ENCODE measurements at regions not wholly inside any gene's neighbourhood (a gene's known extent, or its start where the extent isn't known, plus 50 kb on each side); places are given as distances from the start of the nearest gene placed in this dataset.

GRCh38 chr3:124491875-124492274 lies 238.4 kb upstream of the UMPS start:
- Mint-ChIP-seq H3K4me3 (ENCODE audit: low read depth) (no peak overlapping the region), H3K27me3 (ENCODE audit: low read depth) (peaks cover 14% of the 10 kb centered on the region), H3K4me1 (ENCODE audit: low read depth) (peaks cover 6% of the 10 kb centered on the region), H3K9me3 (no peaks in the 10 kb centered on the region), H3K36me3 (ENCODE audit: low read depth) (no peaks in the 10 kb centered on the region), H3K27ac (no peak overlapping the region)
- no peak for DNase-seq (ENCODE audit: low spot score)
- intact Hi-C loops (cut with micrococcal nuclease): loop anchor here (5.0 kb wide), 1 partner anchor 60 kb away; no protein-coding TSS in a partner anchor

- intact Hi-C loops (cut with micrococcal nuclease): loop anchor here (5.0 kb wide), 1 partner anchor 59 kb away; no protein-coding TSS in a partner anchor
- no peak for DNase-seq (ENCODE audit: low spot score)
- Mint-ChIP-seq H3K9me3 (no peaks in the 10 kb centered on the region), H3K27me3 (ENCODE audit: low read depth) (peaks cover 14% of the 10 kb centered on the region), H3K4me1 (ENCODE audit: low read depth) (peaks cover 6% of the 10 kb centered on the region), H3K4me3 (ENCODE audit: low read depth) (no peak overlapping the region), H3K36me3 (ENCODE audit: low read depth) (no peaks in the 10 kb centered on the region), H3K27ac (no peak overlapping the region)
These were observed 237.4 kb upstream of the UMPS start for GRCh38 chr3:124492824-124493223.

- H3K4me3 Mint-ChIP-seq (ENCODE audit: low read depth): no peak overlapping the region
- no peaks in the 10 kb centered on the region for H3K9me3 Mint-ChIP-seq
- peaks cover 3% of the 10 kb centered on the region for H3K4me1 Mint-ChIP-seq (ENCODE audit: low read depth)
- no peaks in the 10 kb centered on the region for H3K36me3 Mint-ChIP-seq (ENCODE audit: low read depth)
- intact Hi-C loops (cut with micrococcal nuclease): no loop called here
- H3K27me3 Mint-ChIP-seq (ENCODE audit: low read depth): peaks cover 13% of the 10 kb centered on the region
- H3K27ac Mint-ChIP-seq: no peak overlapping the region
- no peak for DNase-seq (ENCODE audit: low spot score)
These were observed 234.2 kb upstream of the UMPS start for GRCh38 chr3:124496061-124496460.

GRCh38 chr3:124497487-124497886 lies 232.8 kb upstream of the UMPS start:
- no peak overlapping the region for H3K27ac Mint-ChIP-seq
- H3K27me3 Mint-ChIP-seq (ENCODE audit: low read depth): peaks cover 16% of the 10 kb centered on the region
- H3K4me3 Mint-ChIP-seq (ENCODE audit: low read depth): no peak overlapping the region
- H3K4me1 Mint-ChIP-seq (ENCODE audit: low read depth): no peaks in the 10 kb centered on the region
- intact Hi-C loops (cut with micrococcal nuclease): no loop called here
- H3K9me3 Mint-ChIP-seq: no peaks in the 10 kb centered on the region
- H3K36me3 Mint-ChIP-seq (ENCODE audit: low read depth): no peaks in the 10 kb centered on the region
- DNase-seq (ENCODE audit: low spot score): no peak

GRCh38 chr3:124498891-124499290 lies 231.4 kb upstream of the UMPS start:
- Mint-ChIP-seq H3K4me1 (ENCODE audit: low read depth) (no peaks in the 10 kb centered on the region), H3K36me3 (ENCODE audit: low read depth) (no peaks in the 10 kb centered on the region), H3K9me3 (no peaks in the 10 kb centered on the region), H3K27me3 (ENCODE audit: low read depth) (peaks cover 17% of the 10 kb centered on the region), H3K4me3 (ENCODE audit: low read depth) (no peak overlapping the region), H3K27ac (no peak overlapping the region)
- intact Hi-C loops (cut with micrococcal nuclease): no loop called here
- DNase-seq (ENCODE audit: low spot score): no peak

GRCh38 chr3:124504332-124505059 lies 225.8 kb upstream of the UMPS start:
- H3K27me3 Mint-ChIP-seq (ENCODE audit: low read depth): peaks cover 32% of the 10 kb centered on the region
- DNase-seq (ENCODE audit: low spot score): no peak
- no peaks in the 10 kb centered on the region for H3K4me1 Mint-ChIP-seq (ENCODE audit: low read depth)
- intact Hi-C loops (cut with micrococcal nuclease): no loop called here
- H3K4me3 Mint-ChIP-seq (ENCODE audit: low read depth): no peak overlapping the region
- no peaks in the 10 kb centered on the region for H3K36me3 Mint-ChIP-seq (ENCODE audit: low read depth)
- no peaks in the 10 kb centered on the region for H3K9me3 Mint-ChIP-seq
- H3K27ac Mint-ChIP-seq: no peak overlapping the region

- H3K9me3 Mint-ChIP-seq: no peaks in the 10 kb centered on the region
- H3K4me3 Mint-ChIP-seq (ENCODE audit: low read depth): no peak overlapping the region
- no peaks in the 10 kb centered on the region for H3K4me1 Mint-ChIP-seq (ENCODE audit: low read depth)
- no peak for DNase-seq (ENCODE audit: low spot score)
- no peak overlapping the region for H3K27ac Mint-ChIP-seq
- intact Hi-C loops (cut with micrococcal nuclease): no loop called here
- no peaks in the 10 kb centered on the region for H3K36me3 Mint-ChIP-seq (ENCODE audit: low read depth)
- peaks cover 21% of the 10 kb centered on the region for H3K27me3 Mint-ChIP-seq (ENCODE audit: low read depth)
These were observed 220.4 kb upstream of the UMPS start for GRCh38 chr3:124509884-124510283.

- no peaks in the 10 kb centered on the region for H3K9me3 Mint-ChIP-seq
- intact Hi-C loops (cut with micrococcal nuclease): no loop called here
- H3K36me3 Mint-ChIP-seq (ENCODE audit: low read depth): no peaks in the 10 kb centered on the region
- no peaks in the 10 kb centered on the region for H3K4me1 Mint-ChIP-seq (ENCODE audit: low read depth)
- peaks cover 21% of the 10 kb centered on the region for H3K27me3 Mint-ChIP-seq (ENCODE audit: low read depth)
- no peak overlapping the region for H3K27ac Mint-ChIP-seq
- H3K4me3 Mint-ChIP-seq (ENCODE audit: low read depth): no peak overlapping the region
- no peak for DNase-seq (ENCODE audit: low spot score)
These were observed 220.0 kb upstream of the UMPS start for GRCh38 chr3:124510290-124510689.

- Mint-ChIP-seq H3K27ac (no peak overlapping the region), H3K4me1 (ENCODE audit: low read depth) (no peaks in the 10 kb centered on the region), H3K4me3 (ENCODE audit: low read depth) (no peak overlapping the region), H3K9me3 (no peaks in the 10 kb centered on the region), H3K27me3 (ENCODE audit: low read depth) (peaks cover 17% of the 10 kb centered on the region), H3K36me3 (ENCODE audit: low read depth) (no peaks in the 10 kb centered on the region)
- intact Hi-C loops (cut with micrococcal nuclease): no loop called here
- DNase-seq (ENCODE audit: low spot score): no peak
These were observed 217.2 kb upstream of the UMPS start for GRCh38 chr3:124512881-124513609.

- no peak for DNase-seq (ENCODE audit: low spot score)
- Mint-ChIP-seq H3K36me3 (ENCODE audit: low read depth) (no peaks in the 10 kb centered on the region), H3K27ac (no peak overlapping the region), H3K9me3 (no peaks in the 10 kb centered on the region), H3K4me3 (ENCODE audit: low read depth) (no peak overlapping the region), H3K27me3 (ENCODE audit: low read depth) (peaks cover 17% of the 10 kb centered on the region), H3K4me1 (ENCODE audit: low read depth) (no peaks in the 10 kb centered on the region)
- intact Hi-C loops (cut with micrococcal nuclease): no loop called here
These were observed 216.6 kb upstream of the UMPS start for GRCh38 chr3:124513610-124513997.

- Mint-ChIP-seq H3K4me3 (ENCODE audit: low read depth) (no peak overlapping the region), H3K4me1 (ENCODE audit: low read depth) (no peaks in the 10 kb centered on the region), H3K9me3 (no peaks in the 10 kb centered on the region), H3K27ac (no peak overlapping the region), H3K36me3 (ENCODE audit: low read depth) (no peaks in the 10 kb centered on the region), H3K27me3 (ENCODE audit: low read depth) (peaks cover 13% of the 10 kb centered on the region)
- intact Hi-C loops (cut with micrococcal nuclease): no loop called here
- DNase-seq (ENCODE audit: low spot score): no peak
These were observed 215.6 kb upstream of the UMPS start for GRCh38 chr3:124514683-124515082.

- Mint-ChIP-seq H3K27me3 (ENCODE audit: low read depth) (peaks cover 6% of the 10 kb centered on the region), H3K27ac (no peak overlapping the region), H3K36me3 (ENCODE audit: low read depth) (no peaks in the 10 kb centered on the region), H3K4me3 (ENCODE audit: low read depth) (no peak overlapping the region), H3K4me1 (ENCODE audit: low read depth) (no peaks in the 10 kb centered on the region), H3K9me3 (no peaks in the 10 kb centered on the region)
- DNase-seq (ENCODE audit: low spot score): no peak
- intact Hi-C loops (cut with micrococcal nuclease): no loop called here
These were observed 213.9 kb upstream of the UMPS start for GRCh38 chr3:124516333-124516732.

GRCh38 chr3:124517306-124517705 lies 212.9 kb upstream of the UMPS start:
- intact Hi-C loops (cut with micrococcal nuclease): no loop called here
- H3K4me3 Mint-ChIP-seq (ENCODE audit: low read depth): no peak overlapping the region
- no peaks in the 10 kb centered on the region for H3K4me1 Mint-ChIP-seq (ENCODE audit: low read depth)
- H3K9me3 Mint-ChIP-seq: no peaks in the 10 kb centered on the region
- no peak for DNase-seq (ENCODE audit: low spot score)
- no peaks in the 10 kb centered on the region for H3K36me3 Mint-ChIP-seq (ENCODE audit: low read depth)
- H3K27ac Mint-ChIP-seq: no peak overlapping the region
- H3K27me3 Mint-ChIP-seq (ENCODE audit: low read depth): peaks cover 4% of the 10 kb centered on the region

Data from activated T-helper 2 cell treated with anti-CD3 and anti-CD28 coated beads, Interferon-gamma antibody, Interleukin-2, Interleukin-4, amounts not matched to agents 10 μg/mL and 5 μg/mL and 100 μg/mL, durations not matched to agents 14 hours and 24 hours and 36 hours (primary cell).